ENCODE measurements at regions not wholly inside any gene's neighbourhood (a gene's known extent, or its start where the extent isn't known, plus 50 kb on each side); places are given as distances from the start of the nearest gene placed in this dataset.

DNA sequence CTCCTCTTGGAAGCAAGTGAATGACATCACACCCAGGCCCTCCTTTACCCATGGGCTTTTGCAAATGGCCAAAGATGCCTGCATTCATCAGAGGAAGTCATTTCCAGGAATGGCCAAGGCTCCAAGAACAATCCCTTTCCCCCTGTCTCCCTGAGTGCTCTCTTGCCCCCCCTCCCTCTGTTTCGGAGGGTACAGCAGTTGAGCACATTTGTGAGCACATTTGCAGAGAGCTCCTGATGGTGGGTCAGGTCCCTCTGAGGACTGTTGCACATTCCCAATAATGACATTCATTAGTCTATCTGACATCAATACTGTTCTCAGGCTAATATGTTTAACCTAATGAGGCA is 113.4 kb downstream of the MATN1 start:
- no peak overlapping the region for H3K4me3 ChIP-seq (ENCODE audit: low read depth, low read length)
- TF ChIP-seq, protein P1, sequence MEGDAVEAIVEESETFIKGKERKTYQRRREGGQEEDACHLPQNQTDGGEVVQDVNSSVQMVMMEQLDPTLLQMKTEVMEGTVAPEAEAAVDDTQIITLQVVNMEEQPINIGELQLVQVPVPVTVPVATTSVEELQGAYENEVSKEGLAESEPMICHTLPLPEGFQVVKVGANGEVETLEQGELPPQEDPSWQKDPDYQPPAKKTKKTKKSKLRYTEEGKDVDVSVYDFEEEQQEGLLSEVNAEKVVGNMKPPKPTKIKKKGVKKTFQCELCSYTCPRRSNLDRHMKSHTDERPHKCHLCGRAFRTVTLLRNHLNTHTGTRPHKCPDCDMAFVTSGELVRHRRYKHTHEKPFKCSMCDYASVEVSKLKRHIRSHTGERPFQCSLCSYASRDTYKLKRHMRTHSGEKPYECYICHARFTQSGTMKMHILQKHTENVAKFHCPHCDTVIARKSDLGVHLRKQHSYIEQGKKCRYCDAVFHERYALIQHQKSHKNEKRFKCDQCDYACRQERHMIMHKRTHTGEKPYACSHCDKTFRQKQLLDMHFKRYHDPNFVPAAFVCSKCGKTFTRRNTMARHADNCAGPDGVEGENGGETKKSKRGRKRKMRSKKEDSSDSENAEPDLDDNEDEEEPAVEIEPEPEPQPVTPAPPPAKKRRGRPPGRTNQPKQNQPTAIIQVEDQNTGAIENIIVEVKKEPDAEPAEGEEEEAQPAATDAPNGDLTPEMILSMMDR (conservative IDR thresholded peaks at IDR 0.05; ENCODE audit: low read depth, low read length): no peak
- no peak for DNase-seq (ENCODE audit: low read depth)

GRCh38 chr1:30609336-30609998 is 113.9 kb downstream of the MATN1 start:
- no peak for DNase-seq (ENCODE audit: low read depth)
- H3K4me3 ChIP-seq (ENCODE audit: low read depth, low read length): no peak overlapping the region

GRCh38 chr1:30607723-30608122 is 115.7 kb downstream of the MATN1 start:
- H3K4me3 ChIP-seq (ENCODE audit: low read depth, low read length): no peak overlapping the region
- TF ChIP-seq, protein P1 (conservative IDR thresholded peaks at IDR 0.05; ENCODE audit: low read depth, low read length): no peak
- DNase-seq (ENCODE audit: low read depth): no peak

More at GRCh38 chr1:30609336-30609998, 113.9 kb downstream of the MATN1 start:
- TF ChIP-seq, protein P1 (conservative IDR thresholded peaks at IDR 0.05; ENCODE audit: low read depth, low read length): no peak

DNA sequence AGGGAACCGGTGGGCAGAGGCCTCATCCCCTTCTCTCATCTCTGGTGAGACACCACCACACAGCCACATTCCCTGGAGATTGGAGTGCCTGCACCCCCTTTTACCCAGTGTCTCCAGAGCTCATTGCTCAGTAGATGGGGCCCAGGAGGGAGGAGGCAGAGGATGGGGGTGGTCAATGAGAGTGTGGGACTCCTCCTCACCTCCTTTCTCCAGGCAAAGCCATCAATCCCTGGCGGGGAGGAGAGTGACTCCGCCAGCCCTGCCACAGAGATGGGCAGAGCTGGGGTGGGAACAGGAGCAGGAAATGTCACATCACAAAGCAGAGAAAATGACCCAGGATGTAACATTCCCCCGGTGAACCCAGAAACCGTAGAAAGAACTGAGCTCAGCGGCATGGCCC is 117.2 kb downstream of the MATN1 start:
- DNase-seq (ENCODE audit: low read depth): no peak
- TF ChIP-seq, protein P1 (conservative IDR thresholded peaks at IDR 0.05; ENCODE audit: low read depth, low read length): no peak
- no peak overlapping the region for H3K4me3 ChIP-seq (ENCODE audit: low read depth, low read length)

DNA sequence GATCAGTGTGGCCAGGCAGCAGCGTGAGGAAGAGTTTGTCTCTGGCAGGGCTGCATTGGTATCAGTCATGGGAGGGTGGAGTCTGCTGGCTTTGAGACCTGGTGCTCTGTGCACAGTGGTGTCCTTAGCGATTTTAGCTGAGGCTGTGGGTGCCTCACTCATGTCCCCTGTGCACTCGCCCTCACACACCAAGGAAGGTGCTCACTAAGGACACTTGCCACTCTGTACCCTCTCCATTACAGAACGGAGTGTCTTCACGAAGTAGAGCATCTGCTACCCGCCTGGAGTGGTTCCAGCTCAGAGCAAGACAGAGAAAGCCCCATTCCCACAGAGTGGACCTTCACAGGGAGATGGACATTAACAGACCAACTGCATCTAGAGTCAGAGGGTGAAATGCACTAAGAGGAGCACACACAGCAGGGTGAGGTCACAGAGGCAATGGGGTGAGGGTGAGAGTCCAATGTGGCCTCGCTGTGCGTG is 117.9 kb downstream of the MATN1 start:
- H3K4me3 ChIP-seq (ENCODE audit: low read depth, low read length): no peak overlapping the region
- TF ChIP-seq, protein P1 (conservative IDR thresholded peaks at IDR 0.05; ENCODE audit: low read depth, low read length): no peak
- no peak for DNase-seq (ENCODE audit: low read depth)

- no peak for DNase-seq (ENCODE audit: low read depth)
- no peak overlapping the region for H3K4me3 ChIP-seq (ENCODE audit: low read depth, low read length)
- TF ChIP-seq, protein P1 (conservative IDR thresholded peaks at IDR 0.05; ENCODE audit: low read depth, low read length): no peak
Observed at GRCh38 chr1:30604801-30605440, 118.5 kb downstream of the MATN1 start.

All from choroid plexus epithelial cell (primary cell).